Spleen (tissue), 11 donors: ENCODE measurements at regions not wholly inside any gene's neighbourhood (a gene's known extent, or its start where the extent isn't known, plus 50 kb on each side); places are given as distances from the start of the nearest gene placed in this dataset.
"Not testable (repeated sequence)": the region's sequence is repeated elsewhere in the genome, so short reads cannot be mapped to it uniquely, and the experiment has no call there.

Source experiments
- DNase-seq: peaks from one replicate; pipeline ENCODE4 v3.0.0-alpha.2; 2020
- H3K27ac ChIP-seq, 8 donors: fragments of 200-600 bp; sonication (generic) in 7 of 8; 1 replicate in 4 of 8; 2 replicates in 4 of 8; pipeline versions ENCODE4 v1.5.0 to v1.8.0; 2016 to 2021; ENCODE audit warnings: inconsistent platforms in 4 of 8, mild to moderate bottlenecking in 4 of 8, moderate library complexity in 1 of 8
- H3K27me3 ChIP-seq, 7 donors: fragments of 200-600 bp; sonication (generic) in 6 of 7; replicated peaks in 1 of 7; 1 replicate in 4 of 7; 2 replicates in 3 of 7; pipeline versions ENCODE4 v1.5.0 to v1.8.0; 2016 to 2021; ENCODE audit warnings: inconsistent platforms in 3 of 7, mild to moderate bottlenecking in 1 of 7
- H3K36me3 ChIP-seq, 6 donors: fragments of 200-600 bp; sonication (generic) in 5 of 6; 1 replicate in 4 of 6; 2 replicates in 2 of 6; pipeline versions ENCODE4 v1.5.0 to v1.8.0; 2016 to 2021; ENCODE audit warnings: inconsistent platforms in 2 of 6
- H3K4me1 ChIP-seq, 6 donors: fragments of 200-600 bp; sonication (generic) in 5 of 6; 1 replicate in 3 of 6; 2 replicates in 3 of 6; pipeline versions ENCODE4 v1.5.0 to v1.8.0; 2016 to 2021; ENCODE audit warnings: inconsistent platforms in 3 of 6
- H3K4me3 ChIP-seq, 8 donors: fragments of 200-600 bp; sonication (generic) in 7 of 8; 1 replicate in 4 of 8; 2 replicates in 4 of 8; pipeline versions ENCODE4 v1.5.0 to v1.8.0; 2016 to 2021; ENCODE audit warnings: inconsistent platforms in 4 of 8, mild to moderate bottlenecking in 4 of 8, moderate library complexity in 2 of 8
- H3K9me3 ChIP-seq, 8 donors: fragments of 200-600 bp; sonication (generic) in 7 of 8; 1 replicate in 4 of 8; 2 replicates in 4 of 8; pipeline versions ENCODE4 v1.5.0 to v1.8.0; 2016 to 2021; ENCODE audit warnings: inconsistent platforms in 4 of 8
- POLR2A ChIP-seq, 3 donors: fragments of 450-650 bp; IDR thresholded peaks; one replicate each; pipeline ENCODE4 v1.5.1; 2017; ENCODE audit warnings: antibody characterized with exemption in 3 of 3, mild to moderate bottlenecking in 1 of 3
- POLR2AphosphoS5 ChIP-seq, 3 donors: sonication (generic); formaldehyde crosslinking; IDR thresholded peaks; one replicate each; pipeline ENCODE4 v1.5.1; 2017; ENCODE audit warnings: antibody characterized with exemption in 3 of 3
- WGBS, 5 donors: extraction: QIAGEN DNeasy Blood & Tissue Kit in 3 of 5; methylation state at CpG; one replicate each; pipeline versions ENCODE4 v1.1.5 to v1.1.7; 2013 to 2018; 5-methylcytosine and 5-hydroxymethylcytosine counted together
- intact Hi-C: fragments of 100-400 bp; cut with DNase I; formaldehyde crosslinking; loops from one replicate; pipeline ENCODE4 v1.15.0; 2023; ENCODE audit warnings: low total_unique reads
- TF ChIP-seq, protein P1 (sequence below), 11 experiments: fragments of 200-600 bp in 7 of 11; fragments of 450-650 bp in 4 of 11; sonication (generic) in 4 of 11; IDR thresholded peaks in 8 of 11; conservative IDR thresholded peaks in 3 of 11; 1 replicate in 7 of 11; 2 replicates in 4 of 11; pipeline versions ENCODE4 v1.4.0 to v1.8.0; 2016 to 2021; ENCODE audit warnings: antibody characterized with exemption in 11 of 11, inconsistent platforms in 4 of 11, mild to moderate bottlenecking in 1 of 11
- donor health status: healthy with polysubstance abuse.
- donor health status: DM: no; HTN: no; CAD: no; lungs with moderate emphysema.
- donor health status: DM: no; HTN: no; CAD: no.
- donor health status: Bipolar disorder and iron deficiency.
- donor health status: healthy.
- donor health status: DM: no; HTN: no; CAD: no.
- donor health status: DM: yes; HTN: yes; CAD: no.

DNA sequence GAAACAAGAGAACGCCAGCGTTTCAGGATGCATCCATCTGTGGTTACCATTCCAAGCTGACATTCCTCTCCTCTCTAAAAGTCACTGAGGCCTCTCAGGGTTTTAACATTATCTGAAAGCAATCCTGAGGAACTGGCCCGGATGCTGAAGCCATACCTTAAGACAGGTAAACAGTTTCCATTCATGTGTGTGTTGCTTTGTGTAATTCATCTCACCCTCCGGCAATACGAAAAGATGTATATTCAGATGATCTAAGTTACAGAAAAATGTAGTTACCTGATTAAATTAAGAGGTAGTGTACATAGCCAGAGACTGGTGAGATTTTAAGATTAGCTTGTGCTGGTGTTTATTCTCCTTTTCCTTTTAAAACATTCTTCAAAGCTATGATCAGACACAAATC, 68.4 kb upstream of the BACH2 start:
- Histone ChIP-seq H3K27ac (no peak overlapping the region), H3K4me3 (no peak overlapping the region), H3K9me3 (no peaks in the 10 kb centered on the region), H3K36me3 (no peaks in the 10 kb centered on the region), H3K27me3 (no peaks in the 10 kb centered on the region), H3K4me1 (peaks cover 0 to 9% (median 0%) of the 10 kb centered on the region in 6 donors)
- no peak for TF ChIP-seq POLR2A (IDR thresholded peaks at IDR 0.05)
- no peak for DNase-seq
- 90 to 94% (median 92%) methylated on average over 5 of the region's 5 CpGs for WGBS, 5 donors
- intact Hi-C loops = no loop called here

DNA sequence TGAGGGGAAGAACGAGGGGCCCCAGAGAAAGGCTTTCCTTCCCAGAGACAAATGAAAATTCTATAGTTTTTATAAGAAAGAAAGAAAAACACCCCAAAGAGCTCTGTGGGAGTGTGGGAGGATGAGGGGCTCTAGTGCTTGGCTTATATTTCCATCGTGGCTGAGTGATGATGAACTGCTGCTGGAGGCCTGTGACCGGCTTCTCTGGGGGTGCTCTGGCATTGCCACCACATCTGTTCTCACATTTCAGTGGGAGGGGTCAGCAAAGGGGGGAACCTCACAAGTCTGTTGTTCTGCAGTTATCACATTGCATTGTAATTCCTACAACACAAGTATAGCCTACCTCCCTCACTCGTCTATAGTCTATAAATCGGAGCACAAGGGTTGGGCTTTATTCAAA, 67.6 kb upstream of the BACH2 start:
- Histone ChIP-seq H3K4me3 (no peak overlapping the region), H3K27ac (no peak overlapping the region), H3K4me1 (peaks cover 0 to 7% (median 0%) of the 10 kb centered on the region in 6 donors), H3K36me3 (no peaks in the 10 kb centered on the region), H3K27me3 (no peaks in the 10 kb centered on the region), H3K9me3 (no peaks in the 10 kb centered on the region)
- no peak for DNase-seq
- TF ChIP-seq POLR2AphosphoS5 (IDR thresholded peaks at IDR 0.05) (no peak), POLR2A (IDR thresholded peaks at IDR 0.05) (no peak)
- TF ChIP-seq, protein P1, sequence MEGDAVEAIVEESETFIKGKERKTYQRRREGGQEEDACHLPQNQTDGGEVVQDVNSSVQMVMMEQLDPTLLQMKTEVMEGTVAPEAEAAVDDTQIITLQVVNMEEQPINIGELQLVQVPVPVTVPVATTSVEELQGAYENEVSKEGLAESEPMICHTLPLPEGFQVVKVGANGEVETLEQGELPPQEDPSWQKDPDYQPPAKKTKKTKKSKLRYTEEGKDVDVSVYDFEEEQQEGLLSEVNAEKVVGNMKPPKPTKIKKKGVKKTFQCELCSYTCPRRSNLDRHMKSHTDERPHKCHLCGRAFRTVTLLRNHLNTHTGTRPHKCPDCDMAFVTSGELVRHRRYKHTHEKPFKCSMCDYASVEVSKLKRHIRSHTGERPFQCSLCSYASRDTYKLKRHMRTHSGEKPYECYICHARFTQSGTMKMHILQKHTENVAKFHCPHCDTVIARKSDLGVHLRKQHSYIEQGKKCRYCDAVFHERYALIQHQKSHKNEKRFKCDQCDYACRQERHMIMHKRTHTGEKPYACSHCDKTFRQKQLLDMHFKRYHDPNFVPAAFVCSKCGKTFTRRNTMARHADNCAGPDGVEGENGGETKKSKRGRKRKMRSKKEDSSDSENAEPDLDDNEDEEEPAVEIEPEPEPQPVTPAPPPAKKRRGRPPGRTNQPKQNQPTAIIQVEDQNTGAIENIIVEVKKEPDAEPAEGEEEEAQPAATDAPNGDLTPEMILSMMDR (IDR thresholded peaks at IDR 0.05 in 8 of 11, conservative IDR thresholded peaks at IDR 0.05 in 3 of 11) = no peak
- intact Hi-C loops = no loop called here
- WGBS, 5 donors = 75 to 87% (median 83%) methylated on average over 5 of the region's 5 CpGs

DNA sequence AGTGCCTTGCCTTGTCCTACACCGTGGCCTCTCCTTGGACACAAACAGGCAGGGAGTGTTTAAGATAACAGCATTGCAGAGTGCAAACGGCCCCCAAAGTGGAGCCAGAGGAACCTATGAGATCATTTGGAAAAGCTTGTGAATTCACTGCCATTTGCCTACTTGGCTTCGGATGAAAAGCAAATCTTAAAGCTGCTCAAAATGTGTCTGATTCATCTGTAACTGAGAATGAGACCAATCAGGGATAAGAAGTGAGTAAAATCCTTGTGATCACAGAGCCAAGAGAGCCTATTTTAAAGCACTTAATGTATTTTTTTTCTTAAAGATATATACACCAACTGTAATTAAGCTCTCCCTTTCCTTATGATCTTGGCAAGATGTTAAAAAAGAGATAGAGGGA, 65.7 kb upstream of the BACH2 start:
- intact Hi-C loops = no loop called here
- DNase-seq = no peak
- Histone ChIP-seq H3K4me1 (no peaks in the 10 kb centered on the region), H3K27ac (no peak overlapping the region), H3K36me3 (no peaks in the 10 kb centered on the region), H3K27me3 (no peaks in the 10 kb centered on the region), H3K9me3 (no peaks in the 10 kb centered on the region), H3K4me3 (no peak overlapping the region)
- TF ChIP-seq, protein P1 (IDR thresholded peaks at IDR 0.05 in 8 of 11, conservative IDR thresholded peaks at IDR 0.05 in 3 of 11) = no peak
- TF ChIP-seq POLR2AphosphoS5 (IDR thresholded peaks at IDR 0.05) (no peak), POLR2A (IDR thresholded peaks at IDR 0.05) (no peak)
- WGBS, 5 donors = 60 to 74% (median 69%) methylated on average over 3 of the region's 3 CpGs

DNA sequence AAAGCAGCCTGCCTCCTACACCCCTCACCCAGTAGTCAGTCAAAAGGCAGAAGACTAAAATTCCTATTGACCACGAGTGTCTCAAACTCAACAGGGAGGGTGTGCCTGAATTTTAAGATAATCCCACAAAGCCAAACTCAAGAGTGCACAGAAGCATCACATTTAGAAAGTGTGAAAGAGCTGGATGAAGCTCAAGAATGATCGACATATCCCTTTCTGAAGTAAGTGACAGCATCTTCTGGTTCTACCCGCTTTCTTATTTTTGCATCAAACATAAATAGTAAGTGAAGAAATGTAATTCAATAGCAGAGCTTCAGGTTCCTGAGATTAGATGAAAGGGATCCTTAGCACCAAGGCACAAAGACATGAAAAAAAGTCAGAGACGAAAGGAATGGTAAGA, 64.5 kb upstream of the BACH2 start:
- no peaks in the 10 kb centered on the region for H3K4me1 ChIP-seq
- H3K4me3 ChIP-seq = no peak overlapping the region
- intact Hi-C loops = no loop called here
- DNase-seq = no peak
- H3K27me3 ChIP-seq = no peaks in the 10 kb centered on the region
- 78 to 90% (median 85%) methylated on average over 4 of the region's 4 CpGs for WGBS, 5 donors
- TF ChIP-seq POLR2A (IDR thresholded peaks at IDR 0.05) (no peak), POLR2AphosphoS5 (IDR thresholded peaks at IDR 0.05) (no peak)
- TF ChIP-seq, protein P1 (IDR thresholded peaks at IDR 0.05 in 8 of 11, conservative IDR thresholded peaks at IDR 0.05 in 3 of 11) = no peak
- H3K9me3 ChIP-seq = no peaks in the 10 kb centered on the region
- no peak overlapping the region for H3K27ac ChIP-seq
- H3K36me3 ChIP-seq = no peaks in the 10 kb centered on the region

DNA sequence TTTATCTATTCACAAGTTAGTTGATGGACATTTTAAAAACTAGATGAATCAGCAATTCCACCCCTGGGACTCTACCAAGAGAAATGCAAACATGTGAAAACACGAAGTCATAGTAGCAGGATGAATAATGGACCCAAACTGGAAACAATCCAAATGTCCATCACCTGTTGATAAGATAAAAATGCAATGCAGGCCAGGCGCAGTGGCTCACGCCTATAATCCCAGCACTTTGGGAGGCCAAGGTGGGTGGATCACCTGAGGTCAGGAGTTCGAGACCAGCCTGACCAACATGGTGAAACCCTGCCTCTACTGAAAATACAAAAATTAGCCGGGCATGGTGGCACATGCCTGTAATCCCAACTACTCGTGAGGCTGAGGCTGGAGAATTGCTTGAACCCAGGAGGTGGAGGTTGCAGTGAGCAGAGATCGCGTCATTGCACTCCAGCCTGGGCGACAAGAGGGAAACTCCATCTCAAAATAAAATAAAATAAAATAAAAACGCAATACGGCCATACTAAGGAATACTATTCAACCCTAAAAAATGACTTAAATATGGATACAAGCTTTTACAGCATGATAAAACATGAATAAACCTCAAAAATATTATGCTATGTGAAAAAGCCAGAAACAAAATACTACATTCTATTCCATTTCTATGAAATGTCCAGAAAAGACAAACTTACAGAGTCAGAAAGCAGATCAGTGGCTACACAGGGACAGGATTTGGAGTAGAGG, 61.6 kb upstream of the BACH2 start:
- H3K9me3 ChIP-seq, H3K36me3 ChIP-seq, H3K4me3 ChIP-seq, DNase-seq, H3K4me1 ChIP-seq, H3K27ac ChIP-seq, intact Hi-C loops, H3K27me3 ChIP-seq: not testable (repeated sequence)
- WGBS, 5 donors = 83 to 93% (median 91%) methylated on average over 10 to 11 of the region's 11 CpGs
